ENCODE measurements at regions not wholly inside any gene's neighbourhood (a gene's known extent, or its start where the extent isn't known, plus 50 kb on each side); places are given as distances from the start of the nearest gene placed in this dataset.
A peak's percentile ranks its signal among the peaks of the same experiment; 100 is the strongest.
"Not testable (repeated sequence)": the region's sequence is repeated elsewhere in the genome, so short reads cannot be mapped to it uniquely, and the experiment has no call there.

- TF ChIP-seq CTCF (IDR thresholded peaks at IDR 0.05; ENCODE audit: low read depth, low read length, missing control alignments), result peak; percentile 45
- no peak for DNase-seq (ENCODE audit: low read depth)
- H3K4me3 ChIP-seq (ENCODE audit: low read depth, low read length), result no peak overlapping the region
- in situ Hi-C loops (cut with HindIII; ENCODE audit: low sequenced_read_pairs), result no loop called here
Observed at GRCh38 chr3:71987089-71987735, 202.3 kb upstream of the PROK2 start.

GRCh38 chr3:71986606-71987005 lies 201.7 kb upstream of the PROK2 start:
- no peak for DNase-seq (ENCODE audit: low read depth)
- H3K4me3 ChIP-seq (ENCODE audit: low read depth, low read length), result no peak overlapping the region
- no peak for TF ChIP-seq CTCF (IDR thresholded peaks at IDR 0.05; ENCODE audit: low read depth, low read length, missing control alignments)
- in situ Hi-C loops (cut with HindIII; ENCODE audit: low sequenced_read_pairs), result no loop called here

GRCh38 chr3:71984843-71985613 lies 200.1 kb upstream of the PROK2 start:
- DNase-seq (ENCODE audit: low read depth), result no peak
- H3K4me3 ChIP-seq (ENCODE audit: low read depth, low read length), result no peak overlapping the region
- in situ Hi-C loops (cut with HindIII; ENCODE audit: low sequenced_read_pairs), result no loop called here
- TF ChIP-seq CTCF (IDR thresholded peaks at IDR 0.05; ENCODE audit: low read depth, low read length, missing control alignments), result no peak

GRCh38 chr3:71983694-71984093 lies 198.7 kb upstream of the PROK2 start:
- no peak overlapping the region for H3K4me3 ChIP-seq (ENCODE audit: low read depth, low read length)
- DNase-seq (ENCODE audit: low read depth), result no peak
- in situ Hi-C loops (cut with HindIII; ENCODE audit: low sequenced_read_pairs), result no loop called here
- TF ChIP-seq CTCF (IDR thresholded peaks at IDR 0.05; ENCODE audit: low read depth, low read length, missing control alignments), result no peak

GRCh38 chr3:71982506-71983258 lies 197.7 kb upstream of the PROK2 start:
- DNase-seq (ENCODE audit: low read depth), result peak; percentile 46
- in situ Hi-C loops (cut with HindIII; ENCODE audit: low sequenced_read_pairs); H3K4me3 ChIP-seq (ENCODE audit: low read depth, low read length): not testable (repeated sequence)

- in situ Hi-C loops (cut with HindIII; ENCODE audit: low sequenced_read_pairs), result no loop called here
- TF ChIP-seq CTCF (IDR thresholded peaks at IDR 0.05; ENCODE audit: low read depth, low read length, missing control alignments), result no peak
- no peak overlapping the region for H3K4me3 ChIP-seq (ENCODE audit: low read depth, low read length)
- DNase-seq (ENCODE audit: low read depth), result no peak
Observed at GRCh38 chr3:71979175-71979574, 194.2 kb upstream of the PROK2 start.
